ENCODE measurements at regions not wholly inside any gene's neighbourhood (a gene's known extent, or its start where the extent isn't known, plus 50 kb on each side); places are given as distances from the start of the nearest gene placed in this dataset.

DNA sequence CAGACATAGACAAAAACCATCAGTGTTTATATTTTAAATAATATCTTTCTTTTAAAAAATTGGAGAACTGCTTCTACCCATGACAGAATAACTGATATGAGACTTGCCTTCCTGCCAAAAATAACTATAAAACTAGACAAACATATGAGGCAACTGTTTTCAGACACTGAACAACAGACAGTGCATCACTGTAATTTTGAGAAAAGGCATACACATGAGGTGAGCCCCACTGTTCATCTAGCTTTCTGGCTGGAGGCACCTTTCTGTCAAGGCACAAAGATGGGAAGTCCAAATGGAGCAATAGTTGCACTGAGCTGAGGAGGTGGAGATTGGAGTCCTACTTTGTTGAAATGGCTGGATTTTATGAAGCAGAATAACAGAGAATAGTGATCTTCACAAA, 71.9 kb upstream of the ZNF507 start:
- TF ChIP-seq POLR2A (IDR thresholded peaks at IDR 0.05; ENCODE audit: low read depth, low read length) (no peak), POU2F2 (IDR thresholded peaks at IDR 0.05; ENCODE audit: low read depth, low read length) (no peak), POLR2AphosphoS5 (IDR thresholded peaks at IDR 0.05; ENCODE audit: low read depth, low read length) (no peak), SPI1 (IDR thresholded peaks at IDR 0.05; ENCODE audit: low read depth, low read length) (no peak), TAF1 (IDR thresholded peaks at IDR 0.05; ENCODE audit: low read depth, low read length) (no peak)
